ENCODE measurements at regions not wholly inside any gene's neighbourhood (a gene's known extent, or its start where the extent isn't known, plus 50 kb on each side); places are given as distances from the start of the nearest gene placed in this dataset.
"Not testable (repeated sequence)": the region's sequence is repeated elsewhere in the genome, so short reads cannot be mapped to it uniquely, and the experiment has no call there.

GRCh38 chr2:82254728-82255127 lies 1950.2 kb upstream of the LRRTM1 start:
- no peak for DNase-seq

- no peak for DNase-seq
Observed at GRCh38 chr2:82246220-82246775, 1941.7 kb upstream of the LRRTM1 start.

GRCh38 chr2:82239176-82239575 lies 1934.6 kb upstream of the LRRTM1 start:
- no peak for DNase-seq

GRCh38 chr2:82237994-82238662 lies 1933.6 kb upstream of the LRRTM1 start:
- no peak for DNase-seq

- DNase-seq: no peak
Observed at GRCh38 chr2:82234283-82234874, 1929.8 kb upstream of the LRRTM1 start.

DNA sequence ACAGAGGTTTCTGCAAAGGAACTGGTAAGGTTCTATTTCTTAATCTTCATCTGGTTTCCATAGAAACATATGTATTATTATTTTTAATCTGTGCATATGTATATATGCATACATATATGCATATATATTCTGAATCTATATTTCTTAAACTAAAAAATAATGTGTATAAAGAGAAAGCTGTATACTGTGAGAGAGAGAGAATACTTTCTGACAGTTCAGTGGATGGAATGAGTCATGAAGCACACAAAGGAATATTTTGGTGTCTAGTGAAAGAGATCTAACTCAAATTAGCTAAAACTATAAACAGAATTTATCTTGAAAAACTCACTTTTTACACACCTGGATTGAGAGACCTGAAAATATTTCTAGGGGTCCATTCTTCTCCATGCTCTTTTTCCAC lies 1929.3 kb upstream of the LRRTM1 start:
- no peak for DNase-seq

DNA sequence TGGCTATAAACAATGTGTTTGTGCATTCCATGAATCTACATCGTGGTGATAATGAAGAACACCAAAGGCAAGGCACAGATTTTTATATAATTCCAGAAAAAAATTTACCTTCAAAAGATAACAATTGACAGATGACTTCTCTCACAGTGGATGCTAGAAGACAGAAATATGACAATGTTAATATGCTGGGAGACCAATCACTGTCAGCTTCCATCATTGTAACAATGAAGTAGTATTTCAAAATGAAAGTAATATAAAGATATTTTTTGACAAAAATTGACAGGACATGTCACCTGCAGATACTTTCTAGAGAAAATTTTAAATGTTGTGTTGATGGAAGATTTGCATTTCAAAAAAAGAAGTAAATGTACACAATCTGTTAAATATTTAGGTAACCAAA lies 1925.9 kb upstream of the LRRTM1 start:
- no peak for DNase-seq

- no peak for DNase-seq
Observed at GRCh38 chr2:82226441-82226840, 1921.9 kb upstream of the LRRTM1 start.

GRCh38 chr2:82224301-82224940 lies 1919.9 kb upstream of the LRRTM1 start:
- DNase-seq: no peak

DNA sequence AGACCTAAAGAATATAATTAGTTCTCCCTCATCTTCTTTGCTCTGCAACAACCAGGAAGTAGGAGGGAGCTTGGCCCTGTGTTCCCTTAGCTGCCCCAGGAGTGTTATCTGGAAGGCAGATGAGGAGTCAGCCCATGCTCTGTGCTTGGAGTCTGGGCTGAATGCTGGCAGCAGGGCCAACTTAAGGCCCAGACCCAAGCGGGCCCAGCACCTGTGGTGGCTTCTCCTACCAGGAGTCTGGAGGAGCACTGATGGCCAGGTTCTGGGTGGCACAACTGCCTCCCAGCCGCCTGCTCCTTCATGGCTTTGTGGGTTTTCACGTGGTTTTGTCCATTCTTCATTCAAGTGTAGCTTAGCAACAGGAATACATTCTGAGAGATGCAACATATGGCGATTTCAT lies 1910.7 kb upstream of the LRRTM1 start:
- DNase-seq: no peak

DNA sequence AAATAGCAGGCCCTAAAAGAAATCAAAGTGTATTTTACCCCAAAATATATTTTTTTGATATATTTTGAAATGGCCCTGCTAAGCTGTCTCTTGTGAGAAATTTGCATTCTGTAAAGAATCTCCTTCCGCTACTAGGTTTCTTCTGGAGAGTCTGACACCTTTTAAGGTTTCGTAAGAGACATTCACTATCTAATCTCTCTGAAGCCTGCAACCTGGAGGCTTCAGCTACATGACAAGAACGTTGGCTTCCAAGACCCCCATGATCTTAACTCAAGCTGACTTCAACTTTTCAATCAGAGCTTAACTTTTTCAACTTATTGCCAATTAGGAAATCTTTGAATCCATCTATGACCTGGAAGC lies 1894.9 kb upstream of the LRRTM1 start:
- DNase-seq: no peak

GRCh38 chr2:82198809-82199492 lies 1894.4 kb upstream of the LRRTM1 start:
- no peak for DNase-seq

GRCh38 chr2:82182270-82182669 lies 1877.7 kb upstream of the LRRTM1 start:
- DNase-seq: no peak

- DNase-seq: not testable (repeated sequence)
Observed at GRCh38 chr2:82175210-82175609, 1870.7 kb upstream of the LRRTM1 start.

- no peak for DNase-seq
Observed at GRCh38 chr2:82172483-82172882, 1867.9 kb upstream of the LRRTM1 start.

DNA sequence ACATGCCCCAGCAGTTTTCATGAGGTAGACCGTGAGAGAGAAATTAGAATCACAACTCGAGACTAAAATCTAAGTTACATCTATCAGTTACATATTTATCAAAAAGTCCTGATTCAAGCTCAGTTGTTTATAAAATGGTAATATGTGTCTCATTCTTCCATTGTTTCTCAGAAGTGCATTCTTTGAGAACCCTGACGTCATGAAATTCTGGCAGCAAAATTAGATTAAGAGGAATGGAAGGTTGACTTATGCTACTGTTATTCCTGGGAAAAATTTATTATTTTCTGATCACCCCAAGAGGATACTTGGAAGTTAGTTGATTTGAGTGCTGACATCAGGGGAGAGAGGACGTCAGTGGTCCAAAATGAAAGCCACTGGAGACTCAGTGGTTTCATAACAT lies 1864.8 kb upstream of the LRRTM1 start:
- no peak for DNase-seq

GRCh38 chr2:82165377-82165776 lies 1860.8 kb upstream of the LRRTM1 start:
- no peak for DNase-seq

DNA sequence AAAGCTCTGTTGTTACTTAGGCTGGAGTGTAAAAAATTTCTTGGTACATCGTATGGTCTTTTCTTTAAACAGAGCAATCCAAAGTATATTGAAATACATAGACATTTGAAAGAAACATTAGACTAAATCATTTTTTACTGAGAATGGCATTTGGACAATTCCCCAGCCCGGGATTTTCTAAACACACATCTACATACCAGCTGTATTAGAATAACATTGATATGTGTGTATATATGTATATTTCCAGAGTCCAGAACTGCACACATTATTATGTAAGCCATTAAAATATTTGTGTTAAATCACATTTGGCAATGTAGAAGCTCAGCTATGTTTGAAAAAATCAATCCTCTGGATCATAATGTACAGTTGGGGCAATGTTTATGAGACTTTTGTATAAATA lies 1853.6 kb upstream of the LRRTM1 start:
- no peak for DNase-seq

GRCh38 chr2:82155469-82155868 lies 1850.9 kb upstream of the LRRTM1 start:
- DNase-seq: no peak

GRCh38 chr2:82143343-82143742 lies 1838.8 kb upstream of the LRRTM1 start:
- no peak for DNase-seq

GRCh38 chr2:82139979-82140611 lies 1835.5 kb upstream of the LRRTM1 start:
- no peak for DNase-seq

DNA sequence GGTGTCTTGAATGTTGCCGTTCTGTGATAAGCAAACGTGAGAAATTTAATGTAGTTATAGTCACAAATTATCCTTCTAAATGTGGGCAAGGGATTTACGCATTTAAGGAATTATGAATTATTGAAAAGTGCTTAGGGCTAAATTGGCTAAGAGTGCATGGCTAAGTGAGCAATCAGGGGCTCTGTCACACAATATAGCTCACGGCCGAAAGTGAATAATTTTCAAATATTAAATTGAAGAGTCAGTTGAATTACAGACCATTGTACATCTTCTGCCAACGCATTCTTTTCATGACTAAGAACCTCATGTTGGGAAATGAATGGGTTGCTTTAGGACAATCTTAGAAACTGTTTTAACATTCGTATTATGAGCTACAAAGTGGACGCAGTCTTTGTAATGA lies 1832.9 kb upstream of the LRRTM1 start:
- DNase-seq: no peak

DNA sequence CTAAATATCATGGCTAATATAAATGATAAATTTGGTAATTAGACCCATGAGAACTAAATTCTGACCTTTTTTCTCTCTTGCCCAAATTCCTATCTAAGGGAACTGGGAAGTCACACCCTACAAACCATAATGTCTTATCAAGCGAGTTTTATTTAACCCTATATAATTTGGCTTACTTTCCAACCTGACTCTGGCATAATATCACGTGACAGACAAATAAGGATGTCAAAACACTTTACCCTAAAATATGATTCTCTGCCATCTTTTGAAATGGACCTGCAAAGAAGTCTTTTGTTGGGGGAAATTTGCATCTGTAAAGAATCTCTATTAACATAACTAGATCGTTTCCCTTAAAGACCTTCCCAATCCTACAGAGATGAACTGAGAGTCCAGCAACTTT lies 1823.5 kb upstream of the LRRTM1 start:
- DNase-seq: no peak
